PC-9 (cell line): ENCODE measurements at regions not wholly inside any gene's neighbourhood (a gene's known extent, or its start where the extent isn't known, plus 50 kb on each side); places are given as distances from the start of the nearest gene placed in this dataset.

ENCODE experiments used
- BruUV-seq: library from RNA; stranded (reverse); fragments of 400-500 nt; replicated peaks from 2 replicates; lab custom pipeline; 2021; lab: Mats Ljungman, UMichigan
- CTCF ChIA-PET: fragments of 300-600 bp; sonication (Branson Sonifier 250); formaldehyde crosslinking; loops from one replicate; lab custom pipeline; 2022; ENCODE audit warnings: antibody characterized with exemption; lab: Charles Lee
- POLR2A ChIA-PET: fragments of 300-600 bp; sonication (Branson Sonifier 250); formaldehyde crosslinking; loops from one replicate; lab custom pipeline; 2022; ENCODE audit warnings: antibody characterized with exemption; ENCODE audit not compliant: unreplicated experiment; lab: Charles Lee
- DNase-seq, 2 experiments: peaks; one replicate each; pipeline versions ENCODE4 v3.0.0 to v3.0.0-alpha.2; 2015 to 2022; ENCODE audit warnings: mixed read lengths in 1 of 2
- H2AFZ ChIP-seq: fragments of 200-600 bp; sonication (generic); 2 replicates; pipeline ENCODE4 v1.8.1; 2017; ENCODE audit warnings: antibody characterized with exemption
- H3F3A ChIP-seq: fragments of 200-600 bp; sonication (generic); 2 replicates; pipeline ENCODE4 v1.8.1; 2017; ENCODE audit warnings: antibody characterized with exemption, mild to moderate bottlenecking, low read depth; ENCODE audit not compliant: insufficient read depth
- H3K27ac ChIP-seq: fragments of 200-600 bp; sonication (generic); 2 replicates; pipeline ENCODE4 v1.6.1; 2016; ENCODE audit warnings: mixed run types
- H3K27me3 ChIP-seq: fragments of 200-600 bp; sonication (generic); 2 replicates; pipeline ENCODE4 v1.6.1; 2016; ENCODE audit warnings: low read depth, mixed run types; ENCODE audit not compliant: insufficient read depth
- H3K36me3 ChIP-seq: fragments of 200-600 bp; sonication (generic); 2 replicates; pipeline ENCODE4 v1.6.1; 2016; ENCODE audit warnings: low read depth, mixed run types
- H3K4me1 ChIP-seq: fragments of 200-600 bp; sonication (generic); replicated peaks from 2 replicates; pipeline ENCODE4 v1.6.1; 2016; ENCODE audit warnings: mixed run types; ENCODE audit not compliant: insufficient read depth
- H3K4me2 ChIP-seq: fragments of 200-600 bp; sonication (generic); 2 replicates; pipeline ENCODE4 v1.6.1; 2017; ENCODE audit warnings: mixed run types
- H3K4me3 ChIP-seq: fragments of 200-600 bp; sonication (generic); 2 replicates; pipeline ENCODE4 v1.6.1; 2016; ENCODE audit warnings: mixed run types
- H3K79me2 ChIP-seq: fragments of 200-600 bp; sonication (generic); 2 replicates; pipeline ENCODE4 v1.6.1; 2017; ENCODE audit warnings: low read depth, mixed run types
- H3K9me2 ChIP-seq: fragments of 200-600 bp; sonication (generic); 2 replicates; pipeline ENCODE4 v1.8.1; 2017; ENCODE audit warnings: mild to moderate bottlenecking; ENCODE audit not compliant: insufficient read depth
- H3K9me3 ChIP-seq: fragments of 200-600 bp; sonication (generic); 2 replicates; pipeline ENCODE4 v1.8.1; 2016; ENCODE audit warnings: low read depth; ENCODE audit not compliant: insufficient read depth
- H4K20me1 ChIP-seq: fragments of 200-600 bp; sonication (generic); 2 replicates; pipeline ENCODE4 v1.8.1; 2017; ENCODE audit not compliant: insufficient read depth
- CTCF ChIP-seq: fragments of 200-600 bp; sonication (generic); conservative IDR thresholded peaks from 2 replicates; pipeline ENCODE4 v1.6.1; 2017; ENCODE audit warnings: mixed run types, antibody characterized with exemption, mild to moderate bottlenecking, moderate library complexity
- EZH2 ChIP-seq: fragments of 200-600 bp; sonication (generic); IDR thresholded peaks from 2 replicates; pipeline ENCODE4 v1.8.0; 2017; ENCODE audit warnings: antibody characterized with exemption, low read depth
- intact Hi-C: fragments of 100-400 bp; cut with micrococcal nuclease; formaldehyde crosslinking; loops from one replicate; pipeline ENCODE4 v1.10.0; 2022; ENCODE audit not compliant: unreplicated experiment

GRCh38 chr5:103422756-103423155 is 139.8 kb downstream of the NUDT12 start:
- Histone ChIP-seq H4K20me1 (no peaks in the 10 kb centered on the region), H3K4me2 (no peak overlapping the region), H2AFZ (no peak overlapping the region), H3F3A (no peaks in the 10 kb centered on the region), H3K9me2 (no peaks in the 10 kb centered on the region), H3K9me3 (no peaks in the 10 kb centered on the region), H3K27me3 (no peaks in the 10 kb centered on the region), H3K27ac (no peak overlapping the region), H3K4me3 (no peak overlapping the region), H3K79me2 (no peaks in the 10 kb centered on the region), H3K4me1 (no peaks in the 10 kb centered on the region), H3K36me3 (no peaks in the 10 kb centered on the region)
- CTCF ChIA-PET = no interaction called here
- no peak for TF ChIP-seq EZH2
- no peak for TF ChIP-seq CTCF
- no peak for DNase-seq
- BruUV-seq = no TSS peak
- intact Hi-C loops = no loop called here
- POLR2A ChIA-PET = no interaction called here

- Histone ChIP-seq H3K27ac (peak overlapping the region; percentile 27; the same call in 1 of the 2 replicates), H3K79me2 (no peaks in the 10 kb centered on the region), H2AFZ (no peak overlapping the region), H3K9me2 (no peaks in the 10 kb centered on the region), H3K27me3 (no peaks in the 10 kb centered on the region), H3K9me3 (no peaks in the 10 kb centered on the region), H4K20me1 (no peaks in the 10 kb centered on the region), H3K4me3 (no peak overlapping the region), H3K36me3 (no peaks in the 10 kb centered on the region), H3K4me1 (peaks cover 11% of the 10 kb centered on the region), H3K4me2 (no peak overlapping the region), H3F3A (no peaks in the 10 kb centered on the region)
- TF ChIP-seq CTCF (no peak), EZH2 (no peak)
- POLR2A ChIA-PET = no interaction called here
- peak; percentile 13 to 59 for DNase-seq
- CTCF ChIA-PET = no interaction called here
- intact Hi-C loops = no loop called here
- no TSS peak for BruUV-seq
Observed at GRCh38 chr5:103414604-103415003, 148.0 kb downstream of the NUDT12 start.

GRCh38 chr5:103411711-103412110 is 150.9 kb downstream of the NUDT12 start:
- H3K9me3 ChIP-seq = no peaks in the 10 kb centered on the region
- TF ChIP-seq EZH2 (no peak), CTCF (no peak)
- CTCF ChIA-PET = no interaction called here
- DNase-seq = no peak
- POLR2A ChIA-PET = interaction anchor here (0.6 kb wide), 1 partner anchor 94 kb away, joined by 13 read pairs; no protein-coding TSS in a partner anchor
- no peaks in the 10 kb centered on the region for H3K27me3 ChIP-seq
- no peaks in the 10 kb centered on the region for H3K36me3 ChIP-seq
- H3K9me2 ChIP-seq = no peaks in the 10 kb centered on the region
- H3K27ac ChIP-seq = no peak overlapping the region
- intact Hi-C loops = no loop called here
- no peak overlapping the region for H3K4me3 ChIP-seq
- no TSS peak for BruUV-seq
- H3K4me2 ChIP-seq = no peak overlapping the region
- no peaks in the 10 kb centered on the region for H3F3A ChIP-seq
- H4K20me1 ChIP-seq = no peaks in the 10 kb centered on the region
- peaks cover 19% of the 10 kb centered on the region for H3K4me1 ChIP-seq
- H2AFZ ChIP-seq = no peak overlapping the region
- no peaks in the 10 kb centered on the region for H3K79me2 ChIP-seq
